ENCODE measurements at regions not wholly inside any gene's neighbourhood (a gene's known extent, or its start where the extent isn't known, plus 50 kb on each side); places are given as distances from the start of the nearest gene placed in this dataset.

- no peak for DNase-seq
- Mint-ChIP-seq H3K4me1 (no peaks in the 10 kb centered on the region), H3K9me3 (no peaks in the 10 kb centered on the region), H3K36me3 (no peaks in the 10 kb centered on the region), H3K4me3 (no peak overlapping the region), H3K27ac (no peak overlapping the region), H3K27me3 (peaks cover 5% of the 10 kb centered on the region)
- CTCF ChIA-PET: no interaction called here
Measured at GRCh38 chr1:232447125-232447524, 182.8 kb downstream of the SIPA1L2 start.

DNA sequence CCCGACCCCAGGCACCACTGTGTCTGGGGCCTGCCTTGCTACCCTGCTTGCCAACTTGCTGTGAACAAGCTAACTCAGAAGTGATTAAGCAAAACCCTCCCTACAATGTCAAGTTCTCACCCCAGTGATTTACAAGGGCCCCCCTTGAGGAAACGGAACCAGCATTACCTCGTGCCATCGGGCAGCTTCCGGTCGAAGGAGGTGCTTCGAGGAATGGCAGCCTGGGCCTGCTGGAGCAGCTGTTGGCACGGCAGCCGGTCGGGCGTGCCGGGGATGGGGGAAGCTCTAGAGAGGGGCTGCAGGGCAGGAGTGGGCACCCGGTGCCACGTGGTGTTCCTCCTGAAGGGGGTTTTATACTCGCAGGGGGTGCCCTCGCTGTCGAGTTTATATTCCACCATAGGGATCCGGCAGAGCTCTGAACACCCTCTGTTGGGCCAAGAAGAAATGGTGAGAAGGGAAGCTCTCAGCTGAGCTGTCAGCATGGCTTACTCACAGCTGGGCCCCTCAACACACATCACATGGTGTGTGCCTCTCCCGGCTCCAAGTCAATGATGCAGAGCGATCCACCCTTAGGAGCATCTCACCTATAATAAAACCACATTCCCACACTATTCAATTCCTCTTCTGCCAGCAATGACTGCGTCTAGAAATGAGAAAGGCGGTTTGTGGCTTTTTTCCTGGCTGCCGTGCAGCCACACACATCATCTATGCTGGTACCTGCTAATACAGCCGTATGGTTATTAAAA lies 184.4 kb downstream of the SIPA1L2 start:
- H3K4me1 Mint-ChIP-seq: no peaks in the 10 kb centered on the region
- no peak overlapping the region for H3K27ac Mint-ChIP-seq
- H3K27me3 Mint-ChIP-seq: peaks cover 5% of the 10 kb centered on the region
- H3K36me3 Mint-ChIP-seq: no peaks in the 10 kb centered on the region
- CTCF ChIA-PET: no interaction called here
- DNase-seq: no peak
- no peak overlapping the region for H3K4me3 Mint-ChIP-seq
- no peaks in the 10 kb centered on the region for H3K9me3 Mint-ChIP-seq

DNA sequence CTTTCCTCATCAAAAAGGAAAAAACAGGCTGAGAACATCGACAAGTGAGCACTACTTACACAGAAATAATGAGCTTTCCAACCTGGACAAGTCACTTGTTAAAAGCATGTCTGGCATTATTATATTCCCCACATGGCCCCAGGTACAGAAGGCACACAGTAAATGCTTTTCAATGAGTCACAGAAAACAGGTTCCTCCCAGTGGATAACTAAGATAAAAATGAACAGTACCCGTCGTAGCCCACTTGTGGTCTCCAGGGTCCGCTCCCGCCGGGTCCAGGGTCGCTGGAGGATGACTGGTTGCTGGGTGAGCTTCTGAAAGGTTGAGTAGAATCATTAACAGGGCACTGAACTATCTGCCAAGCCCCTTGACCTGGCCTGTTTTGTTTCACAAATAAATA lies 186.6 kb downstream of the SIPA1L2 start:
- Mint-ChIP-seq H3K27ac (no peak overlapping the region), H3K4me3 (no peak overlapping the region), H3K4me1 (no peaks in the 10 kb centered on the region), H3K9me3 (no peaks in the 10 kb centered on the region), H3K27me3 (peaks cover 5% of the 10 kb centered on the region), H3K36me3 (no peaks in the 10 kb centered on the region)
- CTCF ChIA-PET: no interaction called here
- no peak for DNase-seq

DNA sequence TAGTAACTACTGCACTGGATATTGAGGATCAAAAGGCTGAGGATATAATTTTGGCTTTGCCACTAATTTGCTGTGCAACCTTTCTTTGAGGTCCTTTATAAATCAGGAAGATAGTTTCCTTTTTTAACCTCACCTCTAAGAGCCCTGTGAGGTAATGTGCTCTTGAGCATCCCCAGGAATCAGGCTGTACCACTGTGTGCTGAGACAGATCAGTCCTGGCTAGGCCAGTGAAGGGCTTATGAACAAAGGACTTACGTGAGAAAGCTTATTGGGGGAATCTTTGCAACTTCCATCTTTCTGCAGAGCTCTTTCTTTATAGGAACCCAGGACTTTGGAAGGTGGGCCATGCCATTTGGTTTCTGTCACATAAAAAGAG lies 188.9 kb downstream of the SIPA1L2 start:
- Mint-ChIP-seq H3K4me3 (no peak overlapping the region), H3K27ac (no peak overlapping the region), H3K4me1 (no peaks in the 10 kb centered on the region), H3K9me3 (no peaks in the 10 kb centered on the region), H3K27me3 (peaks cover 5% of the 10 kb centered on the region), H3K36me3 (no peaks in the 10 kb centered on the region)
- no peak for DNase-seq
- CTCF ChIA-PET: interaction anchor here (1.3 kb wide), 1 partner anchor 186 kb away, joined by 3 read pairs; no protein-coding TSS in a partner anchor

GRCh38 chr1:232440325-232441035 lies 189.5 kb downstream of the SIPA1L2 start:
- Mint-ChIP-seq H3K4me3 (no peak overlapping the region), H3K27ac (no peak overlapping the region), H3K27me3 (peaks cover 5% of the 10 kb centered on the region), H3K4me1 (no peaks in the 10 kb centered on the region), H3K9me3 (no peaks in the 10 kb centered on the region), H3K36me3 (no peaks in the 10 kb centered on the region)
- CTCF ChIA-PET: interaction anchor here (1.3 kb wide), 1 partner anchor 187 kb away, joined by 3 read pairs; no protein-coding TSS in a partner anchor
- no peak for DNase-seq

DNA sequence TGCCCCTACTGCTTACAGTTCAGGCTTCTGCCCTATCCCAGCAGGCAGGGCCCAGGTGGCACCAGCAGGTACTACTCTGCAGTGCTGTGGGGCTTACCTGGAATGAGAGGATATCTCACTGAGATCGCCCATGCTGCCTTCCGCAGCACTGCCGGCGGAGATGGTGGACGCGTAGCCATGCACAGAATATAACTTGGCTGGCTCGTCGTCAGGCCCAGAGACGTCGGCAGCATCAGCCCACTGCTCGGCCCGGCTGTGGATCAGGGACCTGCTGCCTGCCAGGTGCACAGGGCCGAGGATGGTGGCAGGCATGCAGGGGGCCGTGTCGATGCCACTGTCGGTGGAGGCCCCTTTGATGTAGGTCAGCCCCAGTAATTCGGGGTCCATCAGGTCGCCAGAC lies 190.9 kb downstream of the SIPA1L2 start:
- Mint-ChIP-seq H3K27me3 (peaks cover 5% of the 10 kb centered on the region), H3K9me3 (no peaks in the 10 kb centered on the region), H3K4me1 (no peaks in the 10 kb centered on the region), H3K36me3 (no peaks in the 10 kb centered on the region), H3K4me3 (no peak overlapping the region), H3K27ac (no peak overlapping the region)
- CTCF ChIA-PET: no interaction called here
- DNase-seq: no peak

GRCh38 chr1:232438476-232438875 lies 191.5 kb downstream of the SIPA1L2 start:
- CTCF ChIA-PET: no interaction called here
- no peaks in the 10 kb centered on the region for H3K4me1 Mint-ChIP-seq
- peaks cover 5% of the 10 kb centered on the region for H3K27me3 Mint-ChIP-seq
- no peak overlapping the region for H3K27ac Mint-ChIP-seq
- no peaks in the 10 kb centered on the region for H3K9me3 Mint-ChIP-seq
- DNase-seq: no peak
- no peaks in the 10 kb centered on the region for H3K36me3 Mint-ChIP-seq
- H3K4me3 Mint-ChIP-seq: no peak overlapping the region

- no peaks in the 10 kb centered on the region for H3K36me3 Mint-ChIP-seq
- no peaks in the 10 kb centered on the region for H3K9me3 Mint-ChIP-seq
- CTCF ChIA-PET: no interaction called here
- H3K27ac Mint-ChIP-seq: no peak overlapping the region
- no peaks in the 10 kb centered on the region for H3K27me3 Mint-ChIP-seq
- DNase-seq: no peak
- H3K4me3 Mint-ChIP-seq: no peak overlapping the region
- H3K4me1 Mint-ChIP-seq: no peaks in the 10 kb centered on the region
Measured at GRCh38 chr1:232437510-232437909, 192.4 kb downstream of the SIPA1L2 start.

DNA sequence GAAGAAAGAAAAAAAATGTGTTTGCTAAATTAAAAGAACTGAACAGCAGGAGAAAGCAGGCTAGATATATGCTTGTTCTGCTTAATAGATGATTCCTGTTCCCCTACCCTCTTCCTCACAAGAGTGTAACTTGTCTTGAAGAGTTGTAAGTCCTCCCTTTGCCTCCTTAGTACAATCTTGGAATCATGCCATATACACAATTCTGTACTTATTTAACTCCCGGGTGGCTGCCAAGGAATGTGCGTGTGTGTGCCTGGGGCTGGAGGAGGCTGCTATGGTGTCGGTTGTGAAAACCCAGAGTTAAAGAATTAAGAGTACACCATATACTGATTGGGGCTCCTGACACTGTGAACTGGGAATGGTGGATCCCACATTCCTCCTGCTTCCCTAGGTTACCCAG lies 194.2 kb downstream of the SIPA1L2 start:
- DNase-seq: no peak

DNA sequence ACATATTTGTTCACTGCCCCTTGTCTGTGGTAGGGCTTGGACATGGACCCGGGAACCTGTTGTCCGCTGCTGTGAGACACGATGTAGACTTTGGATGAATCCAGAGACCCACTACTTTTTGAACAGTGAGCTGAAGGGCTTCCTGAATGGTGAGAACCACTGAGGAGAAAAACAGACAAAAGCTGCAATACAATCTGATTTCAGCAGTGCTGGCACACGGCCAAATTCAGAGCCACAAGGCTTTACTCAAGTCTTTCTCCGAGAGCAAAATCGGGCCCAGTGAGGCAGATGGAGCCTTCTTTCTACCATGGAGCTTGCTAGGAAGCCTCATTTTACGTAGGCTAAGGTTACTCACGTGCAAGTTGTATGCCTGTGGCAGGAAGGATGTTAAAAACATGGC lies 197.6 kb downstream of the SIPA1L2 start:
- DNase-seq: no peak
- H3K4me3 Mint-ChIP-seq: no peak overlapping the region
- H3K36me3 Mint-ChIP-seq: no peaks in the 10 kb centered on the region
- CTCF ChIA-PET: no interaction called here
- H3K27me3 Mint-ChIP-seq: peaks cover 5% of the 10 kb centered on the region
- H3K27ac Mint-ChIP-seq: no peak overlapping the region
- H3K4me1 Mint-ChIP-seq: no peaks in the 10 kb centered on the region
- H3K9me3 Mint-ChIP-seq: no peaks in the 10 kb centered on the region

More for the DNA sequence above, 194.2 kb downstream of the SIPA1L2 start:
- CTCF ChIA-PET: no interaction called here
- Mint-ChIP-seq H3K36me3 (no peaks in the 10 kb centered on the region), H3K9me3 (no peaks in the 10 kb centered on the region), H3K4me1 (no peaks in the 10 kb centered on the region), H3K27me3 (peaks cover 1% of the 10 kb centered on the region), H3K27ac (no peak overlapping the region), H3K4me3 (no peak overlapping the region)

DNA sequence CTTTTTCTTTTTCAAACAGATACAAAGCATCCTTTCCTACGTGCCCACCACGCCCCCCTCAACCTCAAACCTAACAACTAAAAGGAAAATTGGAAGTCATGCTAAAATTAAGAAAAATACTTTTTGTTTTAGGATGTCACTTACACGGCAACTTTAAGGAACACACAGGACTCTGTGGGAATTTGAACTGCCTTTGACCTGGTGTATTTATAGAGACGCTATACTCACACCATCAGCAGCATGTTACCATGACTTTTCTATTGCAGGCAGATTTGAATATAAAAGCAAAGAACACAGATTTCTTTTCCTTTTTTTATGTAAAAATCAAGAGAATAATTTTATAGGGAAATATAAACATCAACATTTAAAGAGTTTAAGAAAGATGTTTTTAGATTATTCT lies 198.2 kb downstream of the SIPA1L2 start:
- Mint-ChIP-seq H3K27me3 (peaks cover 5% of the 10 kb centered on the region), H3K27ac (no peak overlapping the region), H3K4me3 (no peak overlapping the region), H3K9me3 (no peaks in the 10 kb centered on the region), H3K36me3 (no peaks in the 10 kb centered on the region), H3K4me1 (no peaks in the 10 kb centered on the region)
- CTCF ChIA-PET: no interaction called here
- DNase-seq: no peak

DNA sequence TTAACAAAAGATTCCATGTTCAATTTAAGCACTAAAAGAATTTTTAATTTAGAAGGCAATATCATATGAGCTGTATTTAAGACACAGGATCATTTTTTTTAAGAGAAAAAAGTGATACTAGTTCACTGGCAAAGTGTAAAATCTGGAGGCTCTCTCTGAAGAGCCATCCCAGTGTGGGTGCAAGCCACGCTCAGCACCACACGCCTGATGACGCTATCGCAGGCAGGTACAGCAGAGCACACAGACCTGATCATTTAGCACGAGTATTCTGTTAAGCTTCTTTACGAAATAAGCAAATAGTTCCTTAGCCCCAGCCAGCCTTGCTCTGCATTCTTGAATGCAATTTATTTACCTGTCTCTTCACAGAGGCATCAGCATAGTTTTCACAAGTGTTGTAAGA lies 198.6 kb downstream of the SIPA1L2 start:
- DNase-seq: no peak
- CTCF ChIA-PET: no interaction called here
- Mint-ChIP-seq H3K4me3 (no peak overlapping the region), H3K27ac (no peak overlapping the region), H3K36me3 (no peaks in the 10 kb centered on the region), H3K9me3 (no peaks in the 10 kb centered on the region), H3K27me3 (peaks cover 5% of the 10 kb centered on the region), H3K4me1 (no peaks in the 10 kb centered on the region)

DNA sequence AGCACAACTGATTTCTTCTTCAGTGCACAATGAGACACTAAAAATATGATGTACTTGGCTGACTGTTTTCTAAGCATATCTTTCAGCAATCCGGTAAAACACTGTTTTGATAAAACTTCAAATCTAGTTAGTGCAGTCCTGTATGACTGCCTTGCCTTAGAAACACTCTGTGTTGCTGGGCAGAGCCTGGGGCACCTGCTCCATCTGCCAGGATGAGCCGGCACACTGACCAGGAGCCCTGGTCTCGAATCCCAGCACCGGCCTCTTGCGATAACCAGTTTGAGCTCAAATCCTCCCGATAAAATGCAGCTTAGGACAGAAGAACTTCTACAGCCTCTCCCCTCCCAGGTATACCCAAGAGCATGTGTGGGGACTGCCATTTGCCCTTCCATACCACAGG lies 199.5 kb downstream of the SIPA1L2 start:
- CTCF ChIA-PET: no interaction called here

DNA sequence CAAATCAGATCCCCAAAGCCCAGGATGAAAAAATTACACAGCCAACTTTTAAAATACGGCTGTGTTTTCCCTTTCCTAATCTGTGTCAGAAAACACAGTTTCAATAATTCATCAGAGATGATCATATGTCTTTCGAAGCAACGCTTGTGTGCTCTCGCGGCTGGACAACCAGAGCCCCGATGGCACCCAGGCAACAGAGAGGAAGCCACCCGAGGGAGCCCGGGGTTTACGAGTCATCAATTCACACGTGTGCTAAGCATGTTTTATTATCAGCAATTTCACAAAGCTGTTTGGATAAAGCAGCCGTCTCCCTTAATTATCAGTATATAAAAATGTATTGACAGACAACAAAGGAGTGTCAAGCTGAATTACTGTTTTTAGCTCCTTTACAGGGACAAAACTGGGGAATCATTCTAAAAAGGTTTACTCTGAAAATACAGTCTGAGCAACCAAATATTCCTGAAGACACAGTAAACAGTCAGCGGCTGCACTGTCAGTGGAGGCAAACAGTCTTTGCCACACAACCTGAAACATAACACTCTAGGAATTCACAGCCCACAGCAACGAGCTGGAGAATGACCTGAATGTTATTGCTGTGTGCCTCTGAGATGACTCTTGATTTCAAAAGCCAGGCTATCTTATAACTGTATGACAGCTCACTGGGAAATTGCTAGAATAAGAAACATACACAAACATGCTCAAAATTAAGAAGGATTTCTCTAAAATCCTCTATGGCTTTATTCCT lies 201.0 kb downstream of the SIPA1L2 start:
- Mint-ChIP-seq H3K36me3 (no peaks in the 10 kb centered on the region), H3K4me3 (no peak overlapping the region), H3K27me3 (peaks cover 9% of the 10 kb centered on the region), H3K9me3 (no peaks in the 10 kb centered on the region), H3K4me1 (no peaks in the 10 kb centered on the region), H3K27ac (no peak overlapping the region)
- CTCF ChIA-PET: interaction anchor here (0.7 kb wide), 1 partner anchor 188 kb away, joined by 3 read pairs; no protein-coding TSS in a partner anchor
- no peak for DNase-seq

More for the DNA sequence above, 199.5 kb downstream of the SIPA1L2 start:
- Mint-ChIP-seq H3K4me1 (no peaks in the 10 kb centered on the region), H3K9me3 (no peaks in the 10 kb centered on the region), H3K4me3 (no peak overlapping the region), H3K27me3 (peaks cover 7% of the 10 kb centered on the region), H3K27ac (no peak overlapping the region), H3K36me3 (no peaks in the 10 kb centered on the region)
- DNase-seq: no peak

Data from activated naive CD4-positive, alpha-beta T cell treated with anti-CD3 and anti-CD28 coated beads, Interleukin-2, amount 10 ng/mL, durations not matched to agents 7 days and 5 days (primary cell).